ENCODE measurements at regions not wholly inside any gene's neighbourhood (a gene's known extent, or its start where the extent isn't known, plus 50 kb on each side); places are given as distances from the start of the nearest gene placed in this dataset.

DNA sequence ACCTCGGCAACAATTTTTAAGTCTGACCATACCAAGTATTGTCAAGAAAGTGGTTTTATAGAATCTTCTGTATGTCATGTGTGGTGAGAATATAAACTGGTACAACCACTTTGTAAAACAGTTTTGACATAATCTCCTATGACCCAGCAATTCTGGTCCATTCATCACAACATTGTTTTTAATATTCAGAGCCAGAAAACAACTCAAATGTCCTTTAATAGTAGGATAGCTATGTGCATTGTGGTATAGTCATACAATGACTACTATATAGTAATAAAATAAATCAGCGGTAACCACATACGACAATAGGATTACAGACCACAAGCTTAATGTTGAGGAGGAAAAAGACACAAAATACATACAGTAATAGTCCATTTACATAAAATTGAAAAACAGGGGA lies 175.2 kb upstream of the SPATS2L start:
- Histone ChIP-seq H3K4me3 (replicated peaks in 1 of 4; ENCODE audit: control extremely low read depth in 1 of 4, insufficient read depth in 1 of 4, low read depth in 3 of 4, low read length in 4 of 4) (no peak overlapping the region), H3K36me3 (ENCODE audit: control insufficient read depth, insufficient read depth, low read length) (no peaks in the 10 kb centered on the region), H3K27me3 (ENCODE audit: control insufficient read depth, insufficient read depth, low read length) (no peaks in the 10 kb centered on the region), H4K20me1 (ENCODE audit: control insufficient read depth, extremely low read depth, insufficient read depth, low read length) (no peaks in the 10 kb centered on the region), H3K4me1 (ENCODE audit: control insufficient read depth, extremely low read depth, insufficient read depth, low read length) (no peaks in the 10 kb centered on the region), H3K79me2 (ENCODE audit: control insufficient read depth, insufficient read depth, low read length) (no peaks in the 10 kb centered on the region), H3K9ac (ENCODE audit: insufficient read depth, low read length) (no peak overlapping the region), H3K4me2 (ENCODE audit: extremely low read depth, insufficient read depth, low read length) (no peak overlapping the region), H3K9me3 (ENCODE audit: control insufficient read depth, insufficient read depth, low read depth, low read length) (no peaks in the 10 kb centered on the region), H2AFZ (ENCODE audit: low read length) (no peak overlapping the region), H3K27ac (ENCODE audit: insufficient read depth, low read length) (no peak overlapping the region)
- peak in 1 of 2 donors; percentile 47 for DNase-seq (ENCODE audit: low read depth in 2 of 2)
- no peak for TF ChIP-seq EZH2 (IDR thresholded peaks at IDR 0.05; ENCODE audit: low read length, missing control alignments)
- TF ChIP-seq, protein P1, sequence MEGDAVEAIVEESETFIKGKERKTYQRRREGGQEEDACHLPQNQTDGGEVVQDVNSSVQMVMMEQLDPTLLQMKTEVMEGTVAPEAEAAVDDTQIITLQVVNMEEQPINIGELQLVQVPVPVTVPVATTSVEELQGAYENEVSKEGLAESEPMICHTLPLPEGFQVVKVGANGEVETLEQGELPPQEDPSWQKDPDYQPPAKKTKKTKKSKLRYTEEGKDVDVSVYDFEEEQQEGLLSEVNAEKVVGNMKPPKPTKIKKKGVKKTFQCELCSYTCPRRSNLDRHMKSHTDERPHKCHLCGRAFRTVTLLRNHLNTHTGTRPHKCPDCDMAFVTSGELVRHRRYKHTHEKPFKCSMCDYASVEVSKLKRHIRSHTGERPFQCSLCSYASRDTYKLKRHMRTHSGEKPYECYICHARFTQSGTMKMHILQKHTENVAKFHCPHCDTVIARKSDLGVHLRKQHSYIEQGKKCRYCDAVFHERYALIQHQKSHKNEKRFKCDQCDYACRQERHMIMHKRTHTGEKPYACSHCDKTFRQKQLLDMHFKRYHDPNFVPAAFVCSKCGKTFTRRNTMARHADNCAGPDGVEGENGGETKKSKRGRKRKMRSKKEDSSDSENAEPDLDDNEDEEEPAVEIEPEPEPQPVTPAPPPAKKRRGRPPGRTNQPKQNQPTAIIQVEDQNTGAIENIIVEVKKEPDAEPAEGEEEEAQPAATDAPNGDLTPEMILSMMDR (conservative IDR thresholded peaks at IDR 0.05 in 1 of 2, IDR thresholded peaks at IDR 0.05 in 1 of 2; ENCODE audit: low read depth in 1 of 2, low read length in 2 of 2), result no peak

DNA sequence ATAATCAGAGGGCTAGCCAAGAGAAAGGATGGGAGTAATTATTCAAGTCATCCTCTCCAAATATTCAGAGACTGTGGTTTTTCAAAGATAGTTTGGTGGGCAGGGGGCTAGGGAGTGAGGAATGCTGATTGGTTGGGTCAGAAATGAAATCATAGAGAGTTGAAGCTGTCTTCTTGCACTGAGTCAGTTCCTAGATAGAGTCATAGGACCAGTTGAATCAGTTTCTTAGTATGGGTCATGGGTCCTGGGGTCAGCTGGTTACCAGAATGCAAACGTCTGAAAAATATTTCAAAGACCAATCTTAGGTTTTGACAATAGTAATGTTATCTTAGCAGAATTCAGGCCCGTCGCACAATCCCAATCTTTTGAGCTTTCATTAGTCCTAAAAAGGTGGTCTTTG lies 171.4 kb upstream of the SPATS2L start:
- Histone ChIP-seq H2AFZ (ENCODE audit: low read length) (no peak overlapping the region), H3K36me3 (ENCODE audit: control insufficient read depth, insufficient read depth, low read length) (no peaks in the 10 kb centered on the region), H3K4me3 (replicated peaks in 1 of 4; ENCODE audit: control extremely low read depth in 1 of 4, insufficient read depth in 1 of 4, low read depth in 3 of 4, low read length in 4 of 4) (no peak overlapping the region), H3K9me3 (ENCODE audit: control insufficient read depth, insufficient read depth, low read depth, low read length) (no peaks in the 10 kb centered on the region), H3K79me2 (ENCODE audit: control insufficient read depth, insufficient read depth, low read length) (no peaks in the 10 kb centered on the region), H3K27me3 (ENCODE audit: control insufficient read depth, insufficient read depth, low read length) (no peaks in the 10 kb centered on the region), H3K27ac (ENCODE audit: insufficient read depth, low read length) (no peak overlapping the region), H3K4me1 (ENCODE audit: control insufficient read depth, extremely low read depth, insufficient read depth, low read length) (no peaks in the 10 kb centered on the region), H3K4me2 (ENCODE audit: extremely low read depth, insufficient read depth, low read length) (no peak overlapping the region), H4K20me1 (ENCODE audit: control insufficient read depth, extremely low read depth, insufficient read depth, low read length) (no peaks in the 10 kb centered on the region), H3K9ac (ENCODE audit: insufficient read depth, low read length) (no peak overlapping the region)
- no peak for DNase-seq (ENCODE audit: low read depth in 2 of 2)
- TF ChIP-seq, protein P1 (conservative IDR thresholded peaks at IDR 0.05 in 1 of 2, IDR thresholded peaks at IDR 0.05 in 1 of 2; ENCODE audit: low read depth in 1 of 2, low read length in 2 of 2), result no peak
- TF ChIP-seq EZH2 (IDR thresholded peaks at IDR 0.05; ENCODE audit: low read length, missing control alignments), result no peak

DNA sequence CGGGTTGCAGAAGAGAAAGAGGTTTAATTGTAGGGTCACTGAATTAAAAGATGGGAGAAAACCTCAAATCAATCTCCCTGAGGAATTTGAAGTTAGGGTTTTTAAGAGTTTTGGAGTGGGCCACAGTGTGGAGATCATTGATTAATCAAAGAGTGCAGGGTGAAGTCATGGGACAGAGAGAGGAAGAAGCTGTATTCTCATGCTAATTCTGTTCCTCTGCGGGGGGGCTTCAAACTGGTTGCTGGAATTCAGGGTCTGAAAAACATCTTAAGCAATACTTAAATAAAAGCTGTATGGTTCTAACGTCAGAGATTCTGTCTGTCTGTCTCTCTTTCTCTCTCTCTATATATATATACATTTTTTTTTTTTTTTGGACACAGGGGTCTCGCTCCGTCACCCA lies 169.8 kb upstream of the SPATS2L start:
- no peak overlapping the region for H3K4me2 ChIP-seq (ENCODE audit: extremely low read depth, insufficient read depth, low read length)
- TF ChIP-seq, protein P1 (conservative IDR thresholded peaks at IDR 0.05 in 1 of 2, IDR thresholded peaks at IDR 0.05 in 1 of 2; ENCODE audit: low read depth in 1 of 2, low read length in 2 of 2), result no peak
- TF ChIP-seq EZH2 (IDR thresholded peaks at IDR 0.05; ENCODE audit: low read length, missing control alignments), result no peak
- H3K9me3 ChIP-seq (ENCODE audit: control insufficient read depth, insufficient read depth, low read depth, low read length), result no peaks in the 10 kb centered on the region
- no peak overlapping the region for H3K27ac ChIP-seq (ENCODE audit: insufficient read depth, low read length)
- no peaks in the 10 kb centered on the region for H3K4me1 ChIP-seq (ENCODE audit: control insufficient read depth, extremely low read depth, insufficient read depth, low read length)
- H3K36me3 ChIP-seq (ENCODE audit: control insufficient read depth, insufficient read depth, low read length), result no peaks in the 10 kb centered on the region
- H3K79me2 ChIP-seq (ENCODE audit: control insufficient read depth, insufficient read depth, low read length), result no peaks in the 10 kb centered on the region
- no peak overlapping the region for H2AFZ ChIP-seq (ENCODE audit: low read length)
- H3K4me3 ChIP-seq (replicated peaks in 1 of 4; ENCODE audit: control extremely low read depth in 1 of 4, insufficient read depth in 1 of 4, low read depth in 3 of 4, low read length in 4 of 4), result no peak overlapping the region
- no peak for DNase-seq (ENCODE audit: low read depth in 2 of 2)
- no peaks in the 10 kb centered on the region for H4K20me1 ChIP-seq (ENCODE audit: control insufficient read depth, extremely low read depth, insufficient read depth, low read length)
- H3K9ac ChIP-seq (ENCODE audit: insufficient read depth, low read length), result no peak overlapping the region
- H3K27me3 ChIP-seq (ENCODE audit: control insufficient read depth, insufficient read depth, low read length), result no peaks in the 10 kb centered on the region

Data from fibroblast of lung (primary cell).